DMS114 treated with DMSO at 0.1 percent for 48 hours (cell line): ENCODE measurements at regions not wholly inside any gene's neighbourhood (a gene's known extent, or its start where the extent isn't known, plus 50 kb on each side); places are given as distances from the start of the nearest gene placed in this dataset.
"Not testable (repeated sequence)": the region's sequence is repeated elsewhere in the genome, so short reads cannot be mapped to it uniquely, and the experiment has no call there.

Experiments
- DNase-seq: peaks from one replicate; lab custom pipeline; 2025; ENCODE audit not compliant: unreplicated experiment; lab: John Stamatoyannopoulos, UW

DNA sequence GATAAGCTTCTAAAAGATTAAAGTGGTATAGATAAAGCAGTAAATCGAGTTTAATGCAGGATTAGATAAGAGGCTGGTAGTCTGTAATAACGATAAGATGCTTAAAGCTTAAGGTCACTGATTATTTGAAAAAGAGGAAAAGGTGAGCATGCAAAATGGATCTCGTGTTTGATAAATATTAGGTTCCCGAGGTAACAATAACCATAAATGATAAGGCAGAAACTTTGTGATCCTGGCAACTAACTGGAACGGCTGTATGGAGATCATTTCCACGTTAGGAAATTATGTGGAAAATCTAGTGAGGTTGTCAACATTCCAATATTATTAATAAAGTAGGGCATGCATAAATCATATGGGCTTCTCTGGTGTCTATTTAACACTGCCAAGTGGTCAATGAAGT, 255.5 kb downstream of the EFCAB11 start:
- DNase-seq, result no peak

DNA sequence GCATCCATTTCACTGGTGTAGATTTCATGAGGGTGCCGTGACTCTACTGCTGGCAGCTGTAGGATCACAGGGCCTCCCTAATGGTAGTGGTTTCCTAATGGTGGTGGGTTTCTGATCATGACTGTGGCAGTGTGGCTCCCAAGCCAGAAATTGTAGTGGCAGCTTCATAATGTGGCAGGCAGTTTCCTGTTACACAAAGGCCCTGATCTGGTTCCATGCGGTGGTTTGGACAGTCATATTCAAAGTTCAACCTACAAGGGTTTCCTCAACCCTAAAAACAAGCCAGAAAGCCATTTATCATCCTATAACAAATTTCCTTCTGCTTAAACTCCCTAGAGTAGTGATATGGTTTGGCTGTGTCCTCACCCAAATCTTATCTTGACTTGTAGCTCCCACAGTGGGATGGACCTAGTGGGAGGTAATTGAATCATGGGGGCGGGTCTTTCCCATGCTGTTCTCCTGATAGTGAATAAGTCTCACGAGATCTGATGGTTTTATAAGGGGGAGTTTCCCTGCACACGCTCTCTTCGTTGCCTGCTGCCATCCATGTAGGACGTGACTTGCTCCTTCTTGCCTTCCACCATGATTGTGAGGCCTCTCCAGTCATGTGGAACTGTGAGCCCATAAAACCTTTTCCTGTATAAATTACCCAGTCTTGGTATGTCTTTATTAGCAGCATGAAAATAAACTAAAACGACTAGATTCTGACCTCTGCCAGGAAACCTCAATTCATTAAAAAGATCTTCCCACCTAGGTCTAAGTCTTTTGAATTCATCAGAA, 257.1 kb downstream of the EFCAB11 start:
- no peak for DNase-seq

DNA sequence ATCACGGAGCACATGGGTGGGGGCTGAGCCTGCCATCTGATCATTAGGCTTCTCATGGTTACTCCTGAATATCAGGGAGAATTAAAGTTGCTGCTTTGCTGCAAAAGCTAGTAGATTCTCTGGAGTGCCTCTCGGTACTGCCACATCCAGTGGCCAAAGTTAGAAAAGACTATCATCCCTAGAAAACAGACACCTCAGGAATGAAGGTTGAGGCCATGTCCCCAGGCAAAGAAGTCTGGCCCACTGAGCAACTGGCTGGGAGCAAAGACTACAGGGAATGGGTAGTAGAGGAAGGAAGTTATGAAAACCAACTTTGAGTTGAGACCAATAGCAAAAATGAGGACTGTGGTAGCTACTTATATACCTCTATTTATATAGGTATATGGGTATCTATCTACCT, 258.7 kb downstream of the EFCAB11 start:
- no peak for DNase-seq

DNA sequence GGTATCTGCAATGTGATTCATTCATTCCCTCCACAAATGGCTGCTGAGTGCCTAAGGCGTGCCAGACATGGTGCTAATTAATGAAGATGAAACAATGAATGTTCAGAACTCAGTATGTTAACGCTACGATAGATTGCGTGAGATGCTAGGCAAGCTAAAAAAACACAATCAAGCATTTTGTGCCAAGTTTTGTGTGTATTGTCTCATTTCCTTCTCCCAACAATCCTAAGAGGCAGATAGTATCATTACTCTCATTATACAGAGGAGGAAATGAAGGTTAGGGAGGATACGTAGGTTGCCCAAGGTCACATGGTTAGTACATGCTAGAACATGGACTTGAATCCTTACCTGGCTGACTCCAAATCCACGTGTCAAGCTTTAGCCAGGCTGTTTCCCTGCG, 264.4 kb downstream of the EFCAB11 start:
- no peak for DNase-seq

DNA sequence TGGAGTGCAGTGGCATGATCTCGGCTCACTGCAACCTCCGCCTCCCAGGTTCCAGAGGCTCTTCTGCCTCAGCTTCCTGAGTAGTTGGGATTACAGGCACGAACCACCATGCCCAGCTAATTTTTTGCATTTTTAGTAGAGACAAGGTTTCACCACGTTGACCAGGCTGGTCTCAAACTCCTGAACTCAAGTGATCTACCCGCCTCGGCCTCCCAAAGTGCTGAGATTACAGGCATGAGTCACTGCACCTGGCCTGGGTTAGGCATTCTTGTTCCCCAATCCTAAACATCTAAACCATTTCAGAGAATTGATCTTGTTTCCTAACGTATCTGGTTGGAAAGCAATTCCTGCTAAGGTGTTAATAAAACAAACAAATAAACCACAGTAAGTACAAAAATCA, 264.8 kb downstream of the EFCAB11 start:
- not testable (repeated sequence) for DNase-seq

DNA sequence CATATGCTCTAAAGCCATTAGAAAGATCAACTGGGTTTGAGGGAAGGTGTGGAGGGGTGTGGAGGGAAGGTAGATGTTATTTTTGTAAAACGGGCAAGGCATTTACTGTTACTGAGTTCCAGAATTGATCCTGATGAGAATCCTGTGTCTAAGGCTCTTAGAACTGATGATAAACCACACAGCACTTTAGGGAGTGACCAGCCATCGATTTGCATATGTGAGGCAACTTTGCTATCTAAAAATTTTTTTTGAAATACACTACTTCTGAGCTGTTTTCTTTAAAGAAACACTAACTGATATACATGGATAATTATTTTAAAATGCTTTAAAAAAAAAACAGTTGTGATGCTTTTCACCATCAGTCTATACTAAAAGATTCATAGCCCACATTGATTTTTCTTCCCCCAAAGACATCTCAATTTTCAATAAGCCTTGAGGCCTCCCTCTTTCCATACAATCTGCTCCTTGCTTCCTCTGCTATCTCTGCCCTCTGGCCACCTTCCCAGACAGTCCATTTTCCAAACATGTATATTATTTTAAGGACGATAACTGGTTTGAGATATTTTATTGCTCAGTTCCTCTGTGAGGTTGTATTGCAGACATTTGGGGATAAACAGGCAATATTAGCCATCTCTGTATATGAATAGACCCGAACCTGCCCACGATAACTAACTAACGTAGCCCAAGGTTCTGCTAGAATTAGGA, 265.9 kb downstream of the EFCAB11 start:
- DNase-seq, result no peak

DNA sequence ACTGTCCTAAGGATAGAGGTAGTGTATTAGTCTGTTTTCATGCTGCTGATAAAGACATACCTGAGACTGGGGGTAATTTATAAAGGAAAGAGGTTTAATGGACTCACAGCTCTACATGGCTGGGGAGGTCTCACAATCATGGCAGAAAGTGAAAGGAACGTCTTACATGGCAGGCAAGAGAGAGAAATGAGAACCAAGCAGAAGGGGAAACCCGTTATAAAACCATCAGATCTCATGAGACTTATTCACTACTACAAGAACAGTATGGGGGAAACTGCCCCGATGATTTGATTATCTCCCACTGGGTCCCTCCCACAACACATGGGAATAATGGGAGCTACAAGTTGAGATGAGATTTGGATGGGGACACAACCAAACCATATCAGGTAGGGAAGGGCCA, 267.4 kb downstream of the EFCAB11 start:
- DNase-seq, result not testable (repeated sequence)

DNA sequence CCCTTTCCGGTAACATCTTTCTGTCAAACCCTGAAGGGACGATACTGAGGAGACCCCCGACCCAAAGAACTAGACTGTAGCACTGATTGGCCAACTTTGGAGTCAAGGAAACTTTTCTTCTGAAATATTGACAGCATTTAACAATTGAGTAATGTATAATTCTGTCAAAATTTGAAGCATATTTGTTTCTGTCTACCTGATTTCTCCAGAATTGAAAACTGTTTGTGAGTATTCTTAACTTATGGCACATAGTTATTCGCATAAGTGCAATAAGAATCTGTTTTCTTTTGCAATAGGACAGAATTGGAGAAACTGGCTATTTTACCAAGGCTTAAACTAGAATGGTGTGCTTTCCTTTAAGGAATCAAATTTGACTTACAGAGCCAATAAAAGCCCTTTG, 267.1 kb upstream of the FOXN3 start:
- DNase-seq, result no peak

DNA sequence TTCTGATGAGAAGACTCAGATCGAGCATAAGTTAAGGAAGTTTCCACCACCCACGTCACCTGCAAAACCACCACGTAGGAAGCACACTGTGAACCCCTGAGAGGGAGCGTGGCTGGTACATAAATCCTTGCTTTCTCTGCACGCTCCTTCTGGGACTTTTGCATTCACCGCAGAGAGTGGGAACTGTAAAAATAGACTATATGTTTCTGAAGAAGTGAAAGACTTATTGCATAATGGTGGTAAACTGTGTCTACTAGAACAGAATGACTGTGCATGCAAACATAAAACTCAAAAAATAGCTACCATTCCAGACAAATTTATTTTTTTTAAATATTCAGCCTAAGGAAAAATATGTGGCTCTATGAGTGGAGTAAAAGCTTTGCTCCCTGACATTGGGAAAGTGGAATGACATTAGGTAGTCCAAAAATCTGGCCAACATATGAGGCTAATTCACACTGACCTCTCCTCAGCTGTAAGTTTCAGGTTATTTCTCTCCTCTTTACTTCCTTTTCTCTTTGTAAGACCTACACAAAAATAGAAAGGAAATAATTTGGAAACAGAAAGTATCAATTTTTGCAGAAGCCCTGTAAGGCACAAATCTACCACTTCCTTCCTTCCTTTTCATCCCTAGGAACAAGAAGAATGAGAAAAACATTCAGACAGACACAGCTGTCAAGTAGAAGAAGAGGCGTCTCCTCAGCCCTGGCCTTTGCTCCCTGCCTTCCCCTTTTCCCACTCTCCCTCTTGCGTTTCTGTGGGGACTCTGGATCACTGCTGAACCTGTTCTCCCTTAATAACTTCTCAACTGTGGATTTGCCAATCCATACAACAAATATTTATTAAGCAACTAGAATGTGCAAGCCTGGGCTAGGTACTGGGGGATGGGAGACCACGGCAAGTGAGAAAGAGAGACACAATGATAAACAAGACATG, 264.3 kb upstream of the FOXN3 start:
- no peak for DNase-seq

DNA sequence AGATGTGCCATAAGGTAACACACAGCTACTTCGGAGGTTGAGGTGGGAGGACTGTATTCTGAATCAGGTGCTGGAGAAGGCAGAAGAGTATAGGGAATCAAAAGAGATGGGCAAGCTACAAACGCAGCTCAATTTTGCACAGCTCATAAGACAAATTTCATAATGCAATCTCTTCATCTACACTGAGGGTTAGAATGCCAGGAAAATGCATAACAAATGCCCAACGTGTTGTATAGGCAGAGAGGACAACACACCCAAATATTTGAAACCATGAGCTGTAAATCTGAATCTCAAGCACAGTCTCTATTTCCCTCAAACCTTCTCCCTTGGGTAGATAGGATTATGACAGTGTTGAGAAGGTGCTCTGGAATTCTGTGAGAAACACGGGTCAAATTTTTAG, 263.1 kb upstream of the FOXN3 start:
- DNase-seq, result no peak

DNA sequence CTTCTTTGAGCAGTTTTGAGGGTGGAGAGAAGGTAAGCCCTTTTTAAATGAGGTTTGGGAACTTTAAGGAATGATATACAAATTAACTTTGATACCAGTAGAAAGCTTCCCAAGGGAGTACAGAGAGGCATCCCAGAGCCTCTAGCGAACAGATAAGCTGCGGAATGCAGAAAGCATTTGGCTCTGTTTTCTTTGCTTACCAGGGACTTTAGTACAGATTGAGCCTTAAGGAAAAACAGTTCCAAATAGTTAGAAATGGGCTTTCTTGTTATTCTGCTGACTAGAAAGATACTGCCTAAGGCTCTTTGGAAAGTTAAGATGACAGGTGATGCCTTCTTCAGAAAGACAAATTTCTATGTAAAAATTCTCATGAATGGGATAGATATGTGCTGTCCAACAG, 261.7 kb upstream of the FOXN3 start:
- no peak for DNase-seq

DNA sequence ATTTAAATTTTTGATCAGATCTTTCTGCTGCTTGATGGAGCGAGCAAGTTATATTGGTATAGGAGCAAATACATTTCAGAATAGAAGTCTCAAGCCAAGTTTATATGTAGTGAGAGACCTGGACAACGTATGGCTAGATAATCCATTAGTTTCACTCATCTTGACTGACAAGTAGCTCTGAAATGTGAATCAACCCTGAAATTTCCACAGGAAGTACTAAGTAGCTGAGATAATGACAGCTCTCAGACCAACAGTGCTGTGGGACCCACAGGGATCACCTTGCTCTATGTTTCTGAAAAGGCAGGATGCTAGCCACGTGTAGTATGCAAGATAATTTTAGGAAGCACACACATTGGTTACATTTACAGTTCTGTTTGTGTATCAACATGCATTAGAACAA, 258.6 kb upstream of the FOXN3 start:
- no peak for DNase-seq

DNA sequence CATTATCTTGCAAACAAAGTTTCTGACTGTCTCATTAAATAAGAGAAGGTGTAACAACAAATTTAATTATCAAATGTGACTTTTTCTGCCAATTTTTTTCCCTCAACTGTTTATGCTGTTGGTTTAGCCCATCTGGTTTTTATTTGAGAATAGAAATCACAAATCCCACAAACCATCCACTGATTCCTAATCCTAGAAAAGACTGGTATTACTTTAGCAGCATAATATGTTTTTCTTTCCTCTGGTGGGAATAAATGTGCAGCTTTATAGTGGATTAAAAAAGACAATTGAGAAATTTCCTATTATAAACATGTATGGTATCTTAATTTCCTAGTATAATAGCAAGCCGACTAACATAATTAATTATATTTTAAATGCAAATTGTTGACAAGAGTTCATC, 257.9 kb upstream of the FOXN3 start:
- DNase-seq, result no peak

DNA sequence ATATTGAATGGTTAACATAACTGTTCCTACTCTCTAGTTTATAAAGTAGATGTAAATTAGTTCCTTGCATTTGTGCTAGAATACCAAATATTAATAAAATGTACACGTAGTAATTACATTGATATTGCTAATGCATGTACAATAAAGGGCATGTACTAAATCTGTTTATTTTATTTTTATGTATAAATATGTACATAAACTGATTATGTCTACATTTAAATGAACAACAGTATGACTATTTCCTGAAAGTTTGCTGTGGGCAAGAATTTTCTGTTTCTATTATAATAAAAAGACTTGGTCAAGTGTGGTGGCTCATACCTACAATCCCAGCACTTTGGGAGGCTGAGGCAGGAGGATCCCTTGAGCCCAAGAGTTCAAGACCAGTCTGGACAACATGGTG, 257.2 kb upstream of the FOXN3 start:
- no peak for DNase-seq

DNA sequence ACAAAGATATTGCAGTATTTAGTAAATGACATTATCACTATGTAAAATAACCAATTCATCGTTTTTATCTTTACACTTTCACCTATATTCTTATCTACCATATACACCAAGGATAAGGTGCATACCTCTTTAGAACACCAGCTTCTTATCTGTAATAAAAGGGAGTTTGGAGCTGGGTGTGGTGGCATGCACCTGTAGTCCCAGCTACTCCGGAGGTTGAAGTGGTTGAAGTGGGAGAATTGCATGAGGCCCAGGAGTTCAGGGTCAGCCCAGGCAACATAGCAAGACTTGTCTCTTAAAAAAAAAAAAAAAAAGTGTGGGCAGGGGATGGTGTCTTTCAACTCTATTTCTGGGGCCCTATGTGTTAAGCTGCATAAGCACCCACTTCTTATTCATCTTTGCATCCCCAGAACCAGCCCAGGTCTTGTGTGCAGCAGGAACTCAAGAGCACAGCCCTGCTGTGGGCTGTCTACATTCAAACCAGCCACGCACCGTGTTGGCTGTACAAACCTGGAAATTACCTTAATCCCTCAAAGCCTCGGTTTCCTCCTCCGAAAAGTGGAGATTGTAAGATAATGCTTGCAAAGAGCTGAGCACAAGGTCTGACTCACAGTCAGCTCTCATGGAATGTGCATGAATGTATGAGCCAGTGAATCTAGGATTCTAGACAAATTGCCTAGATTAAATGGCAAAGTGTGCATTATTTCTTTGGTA, 256.6 kb upstream of the FOXN3 start:
- no peak for DNase-seq

DNA sequence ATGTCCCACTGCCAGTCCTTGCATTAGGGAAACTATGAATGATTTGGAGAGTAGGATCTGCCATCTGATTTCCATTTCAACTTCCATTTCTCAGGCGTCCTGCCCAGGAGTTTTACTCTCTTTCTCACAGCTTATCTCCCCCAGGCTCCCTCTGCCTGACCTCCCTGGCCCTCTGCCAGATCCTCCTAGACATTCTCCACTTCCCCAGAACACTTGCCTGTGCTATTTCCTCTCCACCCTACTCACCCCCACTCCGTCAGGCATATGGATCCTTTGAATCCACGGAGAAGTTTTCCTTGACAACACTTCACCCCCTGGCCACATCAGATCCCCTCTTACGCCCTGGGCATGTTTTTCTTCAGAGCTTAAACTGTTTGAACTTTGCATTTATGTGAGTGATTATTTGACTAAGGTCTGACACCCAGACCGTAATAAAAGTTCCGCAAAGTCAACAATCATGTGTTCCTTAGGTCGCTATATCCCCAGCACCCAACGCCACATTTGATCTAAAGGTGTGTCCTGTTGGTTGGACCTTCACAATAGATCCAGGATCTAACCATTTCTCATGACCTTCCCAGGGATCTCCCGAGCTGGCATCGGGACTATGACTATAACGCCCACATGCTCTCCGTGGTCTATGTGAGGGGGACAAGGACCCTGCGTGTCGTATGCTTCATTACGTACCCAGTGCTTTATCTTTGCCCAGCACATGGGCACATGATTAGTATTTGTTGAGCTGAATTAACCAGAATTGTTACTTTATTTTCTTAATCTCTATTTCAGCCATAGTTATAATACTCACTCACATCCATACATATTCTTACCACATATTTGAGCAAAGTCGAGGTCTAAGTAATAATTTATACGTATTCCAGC, 255.8 kb upstream of the FOXN3 start:
- DNase-seq, result no peak

DNA sequence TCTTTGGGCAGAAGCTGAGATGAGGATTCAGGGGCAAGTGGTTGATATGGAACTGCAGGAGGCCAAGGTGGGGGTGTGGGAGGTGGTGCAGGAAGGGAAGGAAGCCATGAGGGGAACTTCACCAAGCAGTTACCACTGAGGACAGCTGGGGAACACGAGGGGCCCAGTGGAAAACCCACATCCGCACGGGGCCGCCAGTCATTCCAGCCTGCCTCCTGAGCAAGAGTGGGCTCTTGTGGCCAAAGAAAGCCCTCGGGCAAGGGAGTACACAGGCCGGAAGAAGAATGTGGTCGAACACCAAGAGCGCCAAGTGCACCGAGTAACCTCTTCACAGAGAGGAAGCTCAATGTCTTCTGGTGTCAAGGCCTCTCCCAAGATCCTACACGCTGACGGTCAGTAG, 252.2 kb upstream of the FOXN3 start:
- DNase-seq, result no peak

DNA sequence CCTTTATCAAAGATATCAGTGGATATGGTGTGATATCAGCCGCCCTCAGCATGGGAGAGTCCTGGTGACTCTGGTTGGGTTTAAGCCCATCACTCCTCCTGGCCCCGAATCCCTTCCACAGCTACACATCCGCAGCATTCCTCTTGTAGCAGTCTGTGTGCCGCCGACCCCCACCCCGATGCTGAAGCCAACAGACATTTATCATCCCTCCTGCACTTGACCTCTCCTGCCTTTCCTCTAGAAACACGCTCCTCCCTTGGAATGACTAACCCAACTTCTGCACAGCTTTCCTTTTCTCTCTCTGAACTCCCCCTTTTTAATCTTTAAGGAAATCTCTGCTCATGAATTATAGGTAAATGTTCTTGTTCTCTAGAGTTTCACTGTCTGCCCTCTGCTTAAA, 250.9 kb upstream of the FOXN3 start:
- no peak for DNase-seq

DNA sequence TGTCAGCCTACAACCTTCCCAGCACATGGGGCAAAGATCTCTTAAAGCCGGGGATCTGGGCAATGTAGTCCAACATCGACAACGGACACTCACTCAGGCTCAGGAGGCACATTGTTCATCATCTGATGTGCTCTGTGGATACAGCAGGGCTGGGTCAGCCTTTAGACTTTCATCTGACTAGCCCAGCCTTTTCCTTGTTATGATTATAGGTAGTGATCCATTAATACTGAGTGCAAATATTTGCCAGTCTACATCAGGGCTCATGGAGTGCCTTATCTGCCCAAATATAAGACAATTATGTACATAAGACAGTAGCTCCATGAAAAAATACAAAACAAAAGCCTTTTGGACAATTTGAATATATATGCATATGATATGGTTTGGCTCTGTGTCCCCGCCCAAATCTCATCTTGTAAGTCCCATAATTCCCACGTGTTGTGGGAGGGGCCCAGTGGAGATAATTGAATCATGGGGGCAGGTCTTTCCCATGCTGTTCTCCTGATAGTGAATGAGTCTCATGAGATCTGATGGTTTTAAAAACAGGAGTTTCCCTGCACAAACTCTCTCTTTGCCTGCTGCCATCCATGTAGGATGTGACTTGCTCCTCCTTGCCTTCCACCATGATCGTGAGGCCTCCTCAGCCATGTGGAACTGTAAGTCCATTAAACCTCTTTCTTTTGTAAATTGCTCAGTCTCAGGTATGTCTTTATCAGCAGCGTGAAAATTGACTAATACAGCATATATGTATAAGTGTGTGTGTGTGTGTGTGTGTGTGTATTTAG, 248.5 kb upstream of the FOXN3 start:
- DNase-seq, result not testable (repeated sequence)
